Kidney (tissue), 13 donors: ENCODE measurements at regions not wholly inside any gene's neighbourhood (a gene's known extent, or its start where the extent isn't known, plus 50 kb on each side); places are given as distances from the start of the nearest gene placed in this dataset.
A peak's percentile ranks its signal among the peaks of the same experiment; 100 is the strongest.

ENCODE experiments used
- DNase-seq, 5 donors: peaks; one replicate each; pipeline ENCODE4 v3.0.0-alpha.2; 2013 to 2020
- FAIRE-seq: peaks from 2 replicates; lab custom pipeline; 2012; peaks lifted over from hg19 to GRCh38; lab: Jason Lieb, UNC
- H3K27ac ChIP-seq, 2 donors: one replicate each; pipeline ENCODE4 v1.7.0; 2013; ENCODE audit warnings: low read depth in 2 of 2, low read length in 2 of 2, inconsistent platforms in 1 of 2
- H3K27me3 ChIP-seq: one replicate; pipeline ENCODE4 v1.7.1; 2013; ENCODE audit warnings: low read length, inconsistent platforms; ENCODE audit not compliant: control insufficient read depth, insufficient read depth
- H3K36me3 ChIP-seq, 3 donors: one replicate each; pipeline versions ENCODE4 v1.7.0 to v1.7.1; 2013; ENCODE audit warnings: low read length in 3 of 3, control low read depth in 1 of 3, inconsistent platforms in 1 of 3; ENCODE audit not compliant: insufficient read depth in 3 of 3, control insufficient read depth in 2 of 3
- H3K4me1 ChIP-seq, 3 donors: one replicate each; pipeline versions ENCODE4 v1.7.0 to v1.7.1; 2013; ENCODE audit warnings: low read length in 3 of 3, inconsistent platforms in 1 of 3, low read depth in 1 of 3; ENCODE audit not compliant: control insufficient read depth in 2 of 3, insufficient read depth in 2 of 3
- H3K4me3 ChIP-seq, 3 donors: one replicate each; pipeline versions ENCODE4 v1.7.0 to v1.8.1; 2013; ENCODE audit warnings: low read length in 3 of 3, control low read depth in 1 of 3, inconsistent platforms in 1 of 3
- H3K9ac ChIP-seq, 3 donors: one replicate each; pipeline versions ENCODE4 v1.7.0 to v1.7.1; 2013; ENCODE audit warnings: low read length in 3 of 3, control low read depth in 1 of 3, inconsistent platforms in 1 of 3
- H3K9me3 ChIP-seq, 3 donors: one replicate each; pipeline versions ENCODE4 v1.7.0 to v1.7.1; 2013; ENCODE audit warnings: low read length in 3 of 3, control low read depth in 1 of 3, inconsistent platforms in 1 of 3; ENCODE audit not compliant: control insufficient read depth in 2 of 3, insufficient read depth in 1 of 3
- CTCF ChIP-seq: IDR thresholded peaks from 3 replicates; pipeline ENCODE4 v1.5.1; 2012; ENCODE audit warnings: mild to moderate bottlenecking, moderate library complexity, borderline replicate concordance; ENCODE audit not compliant: insufficient read depth; ENCODE audit errors: extremely low read depth
- intact Hi-C: fragments of 100-400 bp; cut with DNase I; formaldehyde crosslinking; loops from one replicate; pipeline ENCODE4 v1.11.1; 2022
- donor health status: control.
- donor health status: control.
- donor health status: control.
- donor health status: control.
- donor health status: control.
- donor health status: DM: yes; HTN: yes; CAD: no.
- donor health status: Normal renal cell carcinoma (clear cell type).

GRCh38 chr17:34755371-34755770 lies 176.0 kb downstream of the TMEM132E start:
- H3K36me3 ChIP-seq, result no peaks in the 10 kb centered on the region
- TF ChIP-seq CTCF, result no peak
- H3K4me3 ChIP-seq, result no peak overlapping the region
- FAIRE-seq (no peak), DNase-seq (peak in 1 of 5 donors; percentile 22)
- H3K9me3 ChIP-seq, result no peaks in the 10 kb centered on the region
- H3K4me1 ChIP-seq, result no peaks in the 10 kb centered on the region
- no peak overlapping the region for H3K9ac ChIP-seq
- H3K27ac ChIP-seq, result no peak overlapping the region
- intact Hi-C loops, result no loop called here
- H3K27me3 ChIP-seq, result no peaks in the 10 kb centered on the region

- intact Hi-C loops, result no loop called here
- no peak for DNase-seq
- FAIRE-seq, result no peak
- Histone ChIP-seq H3K9me3 (no peaks in the 10 kb centered on the region), H3K27ac (no peak overlapping the region), H3K4me3 (no peak overlapping the region), H3K9ac (no peak overlapping the region), H3K36me3 (no peaks in the 10 kb centered on the region), H3K4me1 (no peaks in the 10 kb centered on the region), H3K27me3 (no peaks in the 10 kb centered on the region)
- no peak for TF ChIP-seq CTCF
Observed at GRCh38 chr17:34750004-34750403, 170.6 kb downstream of the TMEM132E start.

GRCh38 chr17:34741967-34742366 lies 162.6 kb downstream of the TMEM132E start:
- Histone ChIP-seq H3K4me3 (no peak overlapping the region), H3K9me3 (no peaks in the 10 kb centered on the region), H3K36me3 (no peaks in the 10 kb centered on the region), H3K27me3 (no peaks in the 10 kb centered on the region), H3K9ac (no peak overlapping the region), H3K27ac (no peak overlapping the region), H3K4me1 (no peaks in the 10 kb centered on the region)
- peak in 1 of 5 donors; percentile 4 for DNase-seq
- no peak for FAIRE-seq
- no peak for TF ChIP-seq CTCF
- intact Hi-C loops, result no loop called here
